ENCODE measurements at regions not wholly inside any gene's neighbourhood (a gene's known extent, or its start where the extent isn't known, plus 50 kb on each side); places are given as distances from the start of the nearest gene placed in this dataset.

- H3K9me3 ChIP-seq, result no peaks in the 10 kb centered on the region
- H3K36me3 ChIP-seq (ENCODE audit: low read depth), result no peaks in the 10 kb centered on the region
- TF ChIP-seq CTCF (IDR thresholded peaks at IDR 0.05), result no peak
- ATAC-seq (no peak), DNase-seq (no peak)
- peaks cover 7% of the 10 kb centered on the region for H3K4me1 ChIP-seq (ENCODE audit: low read depth)
- intact Hi-C loops (cut with DNase I, micrococcal nuclease), result no loop called here
- H3K4me3 ChIP-seq, result no peak overlapping the region
Measured at GRCh38 chr3:193992425-193993037, 143.4 kb upstream of the HES1 start.

GRCh38 chr3:193996221-193996620 lies 139.7 kb upstream of the HES1 start:
- DNase-seq, result no peak
- no peaks in the 10 kb centered on the region for H3K9me3 ChIP-seq
- no peak overlapping the region for H3K4me3 ChIP-seq
- H3K36me3 ChIP-seq (ENCODE audit: low read depth), result no peaks in the 10 kb centered on the region
- TF ChIP-seq CTCF (IDR thresholded peaks at IDR 0.05), result no peak
- no peak for ATAC-seq
- intact Hi-C loops (cut with DNase I, micrococcal nuclease), result no loop called here
- peaks cover 13% of the 10 kb centered on the region for H3K4me1 ChIP-seq (ENCODE audit: low read depth)

GRCh38 chr3:193996641-193997089 lies 139.3 kb upstream of the HES1 start:
- no peak overlapping the region for H3K4me3 ChIP-seq
- H3K36me3 ChIP-seq (ENCODE audit: low read depth), result no peaks in the 10 kb centered on the region
- no peak for TF ChIP-seq CTCF (IDR thresholded peaks at IDR 0.05)
- H3K9me3 ChIP-seq, result no peaks in the 10 kb centered on the region
- DNase-seq (no peak), ATAC-seq (peak; percentile 5)
- intact Hi-C loops (cut with DNase I, micrococcal nuclease), result no loop called here
- peaks cover 13% of the 10 kb centered on the region for H3K4me1 ChIP-seq (ENCODE audit: low read depth)

GRCh38 chr3:193997228-193998122 lies 138.5 kb upstream of the HES1 start:
- DNase-seq (peak in 1 of 3 donors; percentile 20), ATAC-seq (peak; percentile 92)
- TF ChIP-seq CTCF (IDR thresholded peaks at IDR 0.05), result no peak
- no peaks in the 10 kb centered on the region for H3K36me3 ChIP-seq (ENCODE audit: low read depth)
- peaks cover 13% of the 10 kb centered on the region for H3K4me1 ChIP-seq (ENCODE audit: low read depth)
- H3K9me3 ChIP-seq, result no peaks in the 10 kb centered on the region
- no peak overlapping the region for H3K4me3 ChIP-seq
- intact Hi-C loops (cut with DNase I, micrococcal nuclease), result no loop called here

DNA sequence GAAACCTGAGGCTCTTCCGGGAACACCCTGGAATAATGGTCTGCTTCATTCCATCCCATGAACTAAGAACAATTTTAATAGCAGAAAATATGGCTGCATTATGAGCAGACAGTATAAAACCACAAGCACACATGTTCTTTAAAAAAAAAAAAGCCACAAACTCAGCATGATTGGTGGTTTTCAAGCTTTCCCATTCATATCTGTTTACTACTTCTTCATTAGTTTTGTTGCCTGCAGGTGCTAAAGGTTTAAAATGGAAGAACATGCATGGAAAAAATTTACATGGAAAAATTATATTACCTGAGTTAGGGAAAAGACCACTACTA lies 137.9 kb upstream of the HES1 start:
- H3K4me1 ChIP-seq (ENCODE audit: low read depth), result peaks cover 13% of the 10 kb centered on the region
- intact Hi-C loops (cut with DNase I, micrococcal nuclease), result no loop called here
- H3K4me3 ChIP-seq, result no peak overlapping the region
- ATAC-seq, result no peak
- no peak for DNase-seq
- TF ChIP-seq CTCF (IDR thresholded peaks at IDR 0.05), result no peak
- H3K9me3 ChIP-seq, result no peaks in the 10 kb centered on the region
- H3K36me3 ChIP-seq (ENCODE audit: low read depth), result no peaks in the 10 kb centered on the region
